ENCODE measurements at regions not wholly inside any gene's neighbourhood (a gene's known extent, or its start where the extent isn't known, plus 50 kb on each side); places are given as distances from the start of the nearest gene placed in this dataset.

DNA sequence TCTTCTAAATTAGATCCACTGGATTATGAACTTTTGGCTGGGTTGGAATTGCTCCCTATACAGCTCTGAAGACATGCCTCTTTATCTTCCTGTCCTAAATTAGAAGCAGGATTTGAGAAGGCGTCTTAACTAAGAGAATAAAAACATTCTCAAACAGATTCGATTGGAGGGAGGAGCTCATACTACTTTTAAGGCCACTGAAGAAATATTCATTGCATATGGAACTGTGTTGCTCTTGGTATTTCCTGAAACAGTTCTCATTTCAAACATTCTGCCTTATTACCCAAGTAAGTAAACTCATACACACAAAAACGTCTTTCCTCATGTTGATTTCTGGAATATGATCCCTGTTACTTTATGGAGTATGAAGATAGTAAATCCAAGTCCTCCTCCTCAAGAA is 519.7 kb upstream of the CDH4 start:
- ChIA-PET POLR2A (no interaction called here), CTCF (interaction anchor here (0.6 kb wide), 2 partner anchors 18 to 52 kb away, joined by 3 to 6 read pairs; no protein-coding TSS in a partner anchor)
- no peak overlapping the region for H3K4me3 ChIP-seq (ENCODE audit: low read depth, low read length)
- H3K27ac ChIP-seq (ENCODE audit: extremely low read depth, low read depth, low read length): no peak overlapping the region
- no peaks in the 10 kb centered on the region for H3K9me3 ChIP-seq (ENCODE audit: control insufficient read depth, insufficient read depth, low read depth, low read length)
- no peaks in the 10 kb centered on the region for H3K4me1 ChIP-seq (ENCODE audit: control insufficient read depth, insufficient read depth, low read length)
- no peaks in the 10 kb centered on the region for H3K36me3 ChIP-seq (ENCODE audit: control insufficient read depth in 2 of 2, insufficient read depth in 1 of 2, low read length in 2 of 2)
- TF ChIP-seq ZNF404 (tag by site-specific recombination; IDR thresholded peaks at IDR 0.05) (no peak), ZNF26 (tag by site-specific recombination; IDR thresholded peaks at IDR 0.05) (no peak), ZSCAN16 (tag by site-specific recombination; IDR thresholded peaks at IDR 0.05) (no peak), ZNF155 (tag by site-specific recombination; IDR thresholded peaks at IDR 0.05) (no peak), ZNF132 (tag by site-specific recombination; IDR thresholded peaks at IDR 0.05; ENCODE audit: borderline replicate concordance) (no peak), ZFP37 (tag by site-specific recombination; IDR thresholded peaks at IDR 0.05) (no peak), ZNF362 (tag by site-specific recombination; IDR thresholded peaks at IDR 0.05) (no peak), ZBTB17 (tag by site-specific recombination; IDR thresholded peaks at IDR 0.05) (no peak), EGR2 (tag by site-specific recombination; IDR thresholded peaks at IDR 0.05; ENCODE audit: low read depth) (no peak)
- TF ChIP-seq, protein P1, sequence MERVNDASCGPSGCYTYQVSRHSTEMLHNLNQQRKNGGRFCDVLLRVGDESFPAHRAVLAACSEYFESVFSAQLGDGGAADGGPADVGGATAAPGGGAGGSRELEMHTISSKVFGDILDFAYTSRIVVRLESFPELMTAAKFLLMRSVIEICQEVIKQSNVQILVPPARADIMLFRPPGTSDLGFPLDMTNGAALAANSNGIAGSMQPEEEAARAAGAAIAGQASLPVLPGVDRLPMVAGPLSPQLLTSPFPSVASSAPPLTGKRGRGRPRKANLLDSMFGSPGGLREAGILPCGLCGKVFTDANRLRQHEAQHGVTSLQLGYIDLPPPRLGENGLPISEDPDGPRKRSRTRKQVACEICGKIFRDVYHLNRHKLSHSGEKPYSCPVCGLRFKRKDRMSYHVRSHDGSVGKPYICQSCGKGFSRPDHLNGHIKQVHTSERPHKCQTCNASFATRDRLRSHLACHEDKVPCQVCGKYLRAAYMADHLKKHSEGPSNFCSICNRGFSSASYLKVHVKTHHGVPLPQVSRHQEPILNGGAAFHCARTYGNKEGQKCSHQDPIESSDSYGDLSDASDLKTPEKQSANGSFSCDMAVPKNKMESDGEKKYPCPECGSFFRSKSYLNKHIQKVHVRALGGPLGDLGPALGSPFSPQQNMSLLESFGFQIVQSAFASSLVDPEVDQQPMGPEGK (tag by site-specific recombination; IDR thresholded peaks at IDR 0.05): no peak
- TF ChIP-seq, protein P2, sequence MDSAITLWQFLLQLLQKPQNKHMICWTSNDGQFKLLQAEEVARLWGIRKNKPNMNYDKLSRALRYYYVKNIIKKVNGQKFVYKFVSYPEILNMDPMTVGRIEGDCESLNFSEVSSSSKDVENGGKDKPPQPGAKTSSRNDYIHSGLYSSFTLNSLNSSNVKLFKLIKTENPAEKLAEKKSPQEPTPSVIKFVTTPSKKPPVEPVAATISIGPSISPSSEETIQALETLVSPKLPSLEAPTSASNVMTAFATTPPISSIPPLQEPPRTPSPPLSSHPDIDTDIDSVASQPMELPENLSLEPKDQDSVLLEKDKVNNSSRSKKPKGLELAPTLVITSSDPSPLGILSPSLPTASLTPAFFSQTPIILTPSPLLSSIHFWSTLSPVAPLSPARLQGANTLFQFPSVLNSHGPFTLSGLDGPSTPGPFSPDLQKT (IDR thresholded peaks at IDR 0.05; ENCODE audit: borderline replicate concordance, low read depth, low read length): no peak
- TF ChIP-seq, protein P3, sequence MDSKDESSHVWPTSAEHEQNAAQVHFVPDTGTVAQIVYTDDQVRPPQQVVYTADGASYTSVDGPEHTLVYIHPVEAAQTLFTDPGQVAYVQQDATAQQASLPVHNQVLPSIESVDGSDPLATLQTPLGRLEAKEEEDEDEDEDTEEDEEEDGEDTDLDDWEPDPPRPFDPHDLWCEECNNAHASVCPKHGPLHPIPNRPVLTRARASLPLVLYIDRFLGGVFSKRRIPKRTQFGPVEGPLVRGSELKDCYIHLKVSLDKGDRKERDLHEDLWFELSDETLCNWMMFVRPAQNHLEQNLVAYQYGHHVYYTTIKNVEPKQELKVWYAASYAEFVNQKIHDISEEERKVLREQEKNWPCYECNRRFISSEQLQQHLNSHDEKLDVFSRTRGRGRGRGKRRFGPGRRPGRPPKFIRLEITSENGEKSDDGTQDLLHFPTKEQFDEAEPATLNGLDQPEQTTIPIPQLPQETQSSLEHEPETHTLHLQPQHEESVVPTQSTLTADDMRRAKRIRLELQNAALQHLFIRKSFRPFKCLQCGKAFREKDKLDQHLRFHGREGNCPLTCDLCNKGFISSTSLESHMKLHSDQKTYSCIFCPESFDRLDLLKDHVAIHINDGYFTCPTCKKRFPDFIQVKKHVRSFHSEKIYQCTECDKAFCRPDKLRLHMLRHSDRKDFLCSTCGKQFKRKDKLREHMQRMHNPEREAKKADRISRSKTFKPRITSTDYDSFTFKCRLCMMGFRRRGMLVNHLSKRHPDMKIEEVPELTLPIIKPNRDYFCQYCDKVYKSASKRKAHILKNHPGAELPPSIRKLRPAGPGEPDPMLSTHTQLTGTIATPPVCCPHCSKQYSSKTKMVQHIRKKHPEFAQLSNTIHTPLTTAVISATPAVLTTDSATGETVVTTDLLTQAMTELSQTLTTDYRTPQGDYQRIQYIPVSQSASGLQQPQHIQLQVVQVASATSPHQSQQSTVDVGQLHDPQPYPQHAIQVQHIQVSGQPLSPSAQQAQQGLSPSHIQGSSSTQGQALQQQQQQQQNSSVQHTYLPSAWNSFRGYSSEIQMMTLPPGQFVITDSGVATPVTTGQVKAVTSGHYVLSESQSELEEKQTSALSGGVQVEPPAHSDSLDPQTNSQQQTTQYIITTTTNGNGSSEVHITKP (tag by site-specific recombination; IDR thresholded peaks at IDR 0.05): no peak
- TF ChIP-seq, protein P4, sequence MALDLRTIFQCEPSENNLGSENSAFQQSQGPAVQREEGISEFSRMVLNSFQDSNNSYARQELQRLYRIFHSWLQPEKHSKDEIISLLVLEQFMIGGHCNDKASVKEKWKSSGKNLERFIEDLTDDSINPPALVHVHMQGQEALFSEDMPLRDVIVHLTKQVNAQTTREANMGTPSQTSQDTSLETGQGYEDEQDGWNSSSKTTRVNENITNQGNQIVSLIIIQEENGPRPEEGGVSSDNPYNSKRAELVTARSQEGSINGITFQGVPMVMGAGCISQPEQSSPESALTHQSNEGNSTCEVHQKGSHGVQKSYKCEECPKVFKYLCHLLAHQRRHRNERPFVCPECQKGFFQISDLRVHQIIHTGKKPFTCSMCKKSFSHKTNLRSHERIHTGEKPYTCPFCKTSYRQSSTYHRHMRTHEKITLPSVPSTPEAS (tag by site-specific recombination; IDR thresholded peaks at IDR 0.05): no peak

DNA sequence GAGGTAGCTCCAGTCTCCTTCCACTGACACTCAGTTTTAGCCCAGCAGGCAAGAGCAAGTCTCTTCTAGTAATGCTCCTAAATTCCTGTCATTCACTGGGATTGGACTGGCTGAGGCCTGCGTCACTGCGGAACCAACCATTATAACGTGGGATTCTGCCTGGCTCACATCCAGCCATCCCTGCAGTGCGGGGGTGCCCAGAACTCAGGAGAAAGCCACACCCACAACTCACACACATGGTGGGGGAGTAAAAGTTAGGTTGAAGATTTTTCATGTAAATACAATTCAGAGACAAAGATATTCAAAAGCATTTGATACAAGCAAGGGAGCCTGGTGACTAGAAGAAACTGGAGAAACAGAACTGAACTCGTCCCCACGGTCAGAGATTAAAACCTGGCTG is 504.0 kb upstream of the CDH4 start:
- H3K4me3 ChIP-seq (ENCODE audit: low read depth, low read length): no peak overlapping the region
- no peaks in the 10 kb centered on the region for H3K4me1 ChIP-seq (ENCODE audit: control insufficient read depth, insufficient read depth, low read length)
- H3K36me3 ChIP-seq (ENCODE audit: control insufficient read depth in 2 of 2, insufficient read depth in 1 of 2, low read length in 2 of 2): no peaks in the 10 kb centered on the region
- ChIA-PET CTCF (no interaction called here), POLR2A (no interaction called here)
- no peaks in the 10 kb centered on the region for H3K9me3 ChIP-seq (ENCODE audit: control insufficient read depth, insufficient read depth, low read depth, low read length)
- no peak overlapping the region for H3K27ac ChIP-seq (ENCODE audit: extremely low read depth, low read depth, low read length)
- TF ChIP-seq FEZF1 (tag by site-specific recombination; IDR thresholded peaks at IDR 0.05) (no peak), YY1 (tag by site-specific recombination; IDR thresholded peaks at IDR 0.05) (no peak), ZBTB48 (tag by site-specific recombination; IDR thresholded peaks at IDR 0.05) (no peak), ZNF146 (tag by site-specific recombination; IDR thresholded peaks at IDR 0.05) (no peak), ZNF266 (tag by site-specific recombination; IDR thresholded peaks at IDR 0.05; ENCODE audit: low read depth) (no peak), ZNF324 (tag by site-specific recombination; IDR thresholded peaks at IDR 0.05) (no peak), ZNF791 (tag by site-specific recombination; IDR thresholded peaks at IDR 0.05) (no peak), ZNF645 (tag by site-specific recombination; IDR thresholded peaks at IDR 0.05) (no peak), ZNF585B (tag by site-specific recombination; IDR thresholded peaks at IDR 0.05) (no peak), ZNF561 (tag by site-specific recombination; IDR thresholded peaks at IDR 0.05; ENCODE audit: borderline replicate concordance) (no peak)

All from HEK293 (cell line).